Effector memory CD4-positive, alpha-beta T cell (primary cell): ENCODE measurements at regions not wholly inside any gene's neighbourhood (a gene's known extent, or its start where the extent isn't known, plus 50 kb on each side); places are given as distances from the start of the nearest gene placed in this dataset.
"Not testable (repeated sequence)": the region's sequence is repeated elsewhere in the genome, so short reads cannot be mapped to it uniquely, and the experiment has no call there.

Source experiments
- DNase-seq, 3 donors: peaks; one replicate each; pipeline ENCODE4 v3.0.0-alpha.2; 2020
- H3K27ac ChIP-seq: 2 replicates; pipeline ENCODE4 v1.7.0; 2013; ENCODE audit warnings: mild to moderate bottlenecking, low read length, moderate library complexity; ENCODE audit not compliant: insufficient read depth, poor library complexity, severe bottlenecking
- H3K27me3 ChIP-seq: replicated peaks from 2 replicates; pipeline ENCODE4 v1.7.0; 2013; ENCODE audit warnings: mild to moderate bottlenecking, low read length; ENCODE audit not compliant: insufficient read depth, control insufficient read depth, poor library complexity, severe bottlenecking
- H3K36me3 ChIP-seq: 2 replicates; pipeline ENCODE4 v1.7.0; 2013; ENCODE audit warnings: mild to moderate bottlenecking, low read length, moderate library complexity; ENCODE audit not compliant: control insufficient read depth, insufficient read depth
- H3K4me1 ChIP-seq: 2 replicates; pipeline ENCODE4 v1.7.0; 2013; ENCODE audit warnings: low read length, mild to moderate bottlenecking; ENCODE audit not compliant: control insufficient read depth, insufficient read depth, poor library complexity, severe bottlenecking
- H3K4me3 ChIP-seq: 2 replicates; pipeline ENCODE4 v1.7.0; 2013; ENCODE audit warnings: low read length, low read depth, mild to moderate bottlenecking; ENCODE audit not compliant: insufficient read depth, poor library complexity, severe bottlenecking
- H3K9me3 ChIP-seq: 2 replicates; pipeline ENCODE4 v1.7.0; 2013; ENCODE audit warnings: mild to moderate bottlenecking, low read length, moderate library complexity; ENCODE audit not compliant: control insufficient read depth

GRCh38 chr1:238399558-238399957, 508.8 kb upstream of the ZP4 start:
- H3K27ac ChIP-seq = no peak overlapping the region
- no peaks in the 10 kb centered on the region for H3K36me3 ChIP-seq
- H3K27me3 ChIP-seq = no peaks in the 10 kb centered on the region
- no peaks in the 10 kb centered on the region for H3K9me3 ChIP-seq
- no peak overlapping the region for H3K4me3 ChIP-seq
- DNase-seq = no peak
- no peaks in the 10 kb centered on the region for H3K4me1 ChIP-seq

GRCh38 chr1:238396140-238396539, 505.4 kb upstream of the ZP4 start:
- no peaks in the 10 kb centered on the region for H3K9me3 ChIP-seq
- H3K27me3 ChIP-seq = no peaks in the 10 kb centered on the region
- H3K4me3 ChIP-seq = no peak overlapping the region
- H3K36me3 ChIP-seq = no peaks in the 10 kb centered on the region
- no peak for DNase-seq
- H3K27ac ChIP-seq = no peak overlapping the region
- no peaks in the 10 kb centered on the region for H3K4me1 ChIP-seq

GRCh38 chr1:238384381-238384780, 493.7 kb upstream of the ZP4 start:
- H3K27ac ChIP-seq = no peak overlapping the region
- H3K27me3 ChIP-seq = no peaks in the 10 kb centered on the region
- H3K36me3 ChIP-seq = no peaks in the 10 kb centered on the region
- H3K4me1 ChIP-seq = no peaks in the 10 kb centered on the region
- H3K9me3 ChIP-seq = no peaks in the 10 kb centered on the region
- H3K4me3 ChIP-seq = no peak overlapping the region
- no peak for DNase-seq

- DNase-seq = no peak
- no peaks in the 10 kb centered on the region for H3K36me3 ChIP-seq
- H3K27me3 ChIP-seq = no peaks in the 10 kb centered on the region
- no peak overlapping the region for H3K27ac ChIP-seq
- H3K4me3 ChIP-seq = no peak overlapping the region
- H3K4me1 ChIP-seq = no peaks in the 10 kb centered on the region
- H3K9me3 ChIP-seq = no peaks in the 10 kb centered on the region
Measured at GRCh38 chr1:238380167-238380566, 489.4 kb upstream of the ZP4 start.

- H3K4me1 ChIP-seq, H3K4me3 ChIP-seq, H3K27me3 ChIP-seq, H3K9me3 ChIP-seq, H3K27ac ChIP-seq, H3K36me3 ChIP-seq, DNase-seq: not testable (repeated sequence)
Measured at GRCh38 chr1:238379446-238379845, 488.7 kb upstream of the ZP4 start.

- Histone ChIP-seq H3K4me3 (no peak overlapping the region), H3K4me1 (no peaks in the 10 kb centered on the region), H3K27ac (no peak overlapping the region), H3K27me3 (no peaks in the 10 kb centered on the region), H3K36me3 (no peaks in the 10 kb centered on the region), H3K9me3 (no peaks in the 10 kb centered on the region)
- DNase-seq = no peak
Measured at GRCh38 chr1:238377280-238377919, 486.7 kb upstream of the ZP4 start.

- H3K4me3 ChIP-seq = no peak overlapping the region
- no peaks in the 10 kb centered on the region for H3K27me3 ChIP-seq
- no peak overlapping the region for H3K27ac ChIP-seq
- no peaks in the 10 kb centered on the region for H3K36me3 ChIP-seq
- no peak for DNase-seq
- no peaks in the 10 kb centered on the region for H3K9me3 ChIP-seq
- H3K4me1 ChIP-seq = no peaks in the 10 kb centered on the region
Measured at GRCh38 chr1:238370599-238370998, 479.9 kb upstream of the ZP4 start.

- Histone ChIP-seq H3K27ac (no peak overlapping the region), H3K4me3 (no peak overlapping the region), H3K9me3 (no peaks in the 10 kb centered on the region), H3K27me3 (no peaks in the 10 kb centered on the region), H3K36me3 (no peaks in the 10 kb centered on the region), H3K4me1 (no peaks in the 10 kb centered on the region)
- no peak for DNase-seq
Measured at GRCh38 chr1:238364214-238364892, 473.6 kb upstream of the ZP4 start.

GRCh38 chr1:238360474-238360873, 469.8 kb upstream of the ZP4 start:
- Histone ChIP-seq H3K27me3 (no peaks in the 10 kb centered on the region), H3K27ac (no peak overlapping the region), H3K4me3 (no peak overlapping the region), H3K4me1 (no peaks in the 10 kb centered on the region), H3K36me3 (no peaks in the 10 kb centered on the region), H3K9me3 (no peaks in the 10 kb centered on the region)
- DNase-seq = no peak

- DNase-seq = no peak
- H3K27ac ChIP-seq = no peak overlapping the region
- no peaks in the 10 kb centered on the region for H3K36me3 ChIP-seq
- H3K4me3 ChIP-seq = no peak overlapping the region
- H3K27me3 ChIP-seq = no peaks in the 10 kb centered on the region
- H3K4me1 ChIP-seq = no peaks in the 10 kb centered on the region
- no peaks in the 10 kb centered on the region for H3K9me3 ChIP-seq
Measured at GRCh38 chr1:238350471-238350870, 459.7 kb upstream of the ZP4 start.
